ENCODE measurements at regions not wholly inside any gene's neighbourhood (a gene's known extent, or its start where the extent isn't known, plus 50 kb on each side); places are given as distances from the start of the nearest gene placed in this dataset.

GRCh38 chr20:63070771-63071540 is 64.2 kb upstream of the BHLHE23 start:
- TF ChIP-seq CTCF (conservative IDR thresholded peaks at IDR 0.05; ENCODE audit: low read depth, low read length), result no peak
- no peak for TF ChIP-seq EZH2 (IDR thresholded peaks at IDR 0.05; ENCODE audit: borderline replicate concordance, low read depth, low read length, poor library complexity, severe bottlenecking)

Data from A673 (cell line).